ENCODE measurements at regions not wholly inside any gene's neighbourhood (a gene's known extent, or its start where the extent isn't known, plus 50 kb on each side); places are given as distances from the start of the nearest gene placed in this dataset.
"Not testable (repeated sequence)": the region's sequence is repeated elsewhere in the genome, so short reads cannot be mapped to it uniquely, and the experiment has no call there.

GRCh38 chr20:54950304-54950703, 474.9 kb downstream of the DOK5 start:
- no peak for DNase-seq (ENCODE audit: low spot score)
- intact Hi-C loops (cut with DNase I) = no loop called here

GRCh38 chr20:54941666-54942065, 466.3 kb downstream of the DOK5 start:
- ATAC-seq (no peak), DNase-seq (ENCODE audit: low spot score) (no peak)
- intact Hi-C loops (cut with DNase I) = no loop called here

More at GRCh38 chr20:54950304-54950703, 474.9 kb downstream of the DOK5 start:
- ATAC-seq = no peak

GRCh38 chr20:54940522-54940921, 465.1 kb downstream of the DOK5 start:
- ATAC-seq (no peak), DNase-seq (ENCODE audit: low spot score) (no peak)
- intact Hi-C loops (cut with DNase I) = no loop called here

GRCh38 chr20:54938707-54939106, 463.3 kb downstream of the DOK5 start:
- DNase-seq (ENCODE audit: low spot score) (no peak), ATAC-seq (no peak)
- intact Hi-C loops (cut with DNase I) = no loop called here

- ATAC-seq (no peak), DNase-seq (ENCODE audit: low spot score) (no peak)
- intact Hi-C loops (cut with DNase I) = no loop called here
Measured at GRCh38 chr20:54933212-54933904, 458.0 kb downstream of the DOK5 start.

GRCh38 chr20:54929191-54929590, 453.8 kb downstream of the DOK5 start:
- no peak for DNase-seq (ENCODE audit: low spot score)
- intact Hi-C loops (cut with DNase I) = no loop called here
- no peak for ATAC-seq

GRCh38 chr20:54928564-54928963, 453.2 kb downstream of the DOK5 start:
- ATAC-seq (no peak), DNase-seq (ENCODE audit: low spot score) (no peak)
- intact Hi-C loops (cut with DNase I) = no loop called here

DNA sequence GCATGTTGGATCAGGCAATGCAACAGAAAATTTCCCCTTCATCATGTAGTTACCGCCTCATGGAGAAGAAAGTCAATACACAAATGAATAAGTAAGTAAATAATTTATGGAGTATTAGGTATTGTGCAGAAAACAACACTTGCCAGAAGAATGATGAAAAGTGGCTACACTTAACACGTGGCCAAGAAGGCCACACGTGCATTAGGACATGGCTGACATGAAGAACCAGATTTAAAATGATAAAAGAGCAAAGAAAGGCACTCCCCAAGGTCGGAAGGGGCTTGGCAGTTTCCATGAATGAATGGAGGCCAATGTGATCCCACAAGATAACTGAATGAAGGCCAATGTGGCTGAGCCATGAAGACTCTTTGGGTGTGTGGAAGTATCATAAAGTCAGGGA, 447.2 kb downstream of the DOK5 start:
- ATAC-seq = no peak
- intact Hi-C loops (cut with DNase I) = no loop called here
- no peak for DNase-seq (ENCODE audit: low spot score)

GRCh38 chr20:54922096-54922495, 446.7 kb downstream of the DOK5 start:
- ATAC-seq (no peak), DNase-seq (ENCODE audit: low spot score) (no peak)
- intact Hi-C loops (cut with DNase I) = no loop called here

DNA sequence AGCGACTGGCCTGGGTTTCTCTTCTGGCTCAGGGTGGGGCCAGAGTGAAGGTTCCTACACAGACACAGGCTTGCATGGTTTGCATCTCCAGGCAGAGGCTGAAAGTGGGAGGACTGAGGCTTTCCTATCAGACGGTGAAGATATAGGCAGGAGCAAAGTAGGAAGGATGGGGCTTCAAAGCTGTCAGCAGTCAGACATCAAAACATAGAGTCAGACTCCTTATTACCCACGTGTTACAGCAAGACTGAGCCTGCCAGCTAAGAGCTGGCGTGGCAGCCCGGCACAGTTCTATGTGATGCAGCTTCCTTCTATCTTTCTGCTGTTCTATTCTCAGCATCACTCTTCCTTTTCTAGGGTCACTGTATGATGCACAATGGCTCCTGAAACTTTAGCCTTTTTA, 445.1 kb downstream of the DOK5 start:
- intact Hi-C loops (cut with DNase I) = no loop called here
- DNase-seq (ENCODE audit: low spot score) (no peak), ATAC-seq (no peak)

DNA sequence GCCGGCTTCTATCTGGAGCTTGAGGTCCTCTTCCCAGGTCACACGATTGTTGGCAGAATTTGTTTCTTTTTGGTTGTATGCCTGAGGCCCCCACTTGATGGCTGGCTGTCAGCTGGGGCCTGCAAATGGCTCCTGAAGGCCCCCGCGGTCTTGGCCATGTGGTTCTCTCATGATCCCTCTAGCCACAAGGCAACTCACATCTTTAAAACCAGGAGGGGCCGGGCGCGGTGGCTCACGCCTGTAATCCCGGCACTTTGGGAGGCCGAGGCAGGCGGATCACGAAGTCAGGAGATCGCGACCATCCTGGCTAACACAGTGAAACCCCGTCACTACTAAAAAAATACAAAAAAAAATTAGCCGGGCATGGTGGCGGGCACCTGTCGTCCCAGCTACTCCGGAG, 443.6 kb downstream of the DOK5 start:
- ATAC-seq; intact Hi-C loops (cut with DNase I); DNase-seq (ENCODE audit: low spot score): not testable (repeated sequence)

GRCh38 chr20:54914995-54915394, 439.6 kb downstream of the DOK5 start:
- intact Hi-C loops (cut with DNase I) = no loop called here
- ATAC-seq (no peak), DNase-seq (ENCODE audit: low spot score) (no peak)

DNA sequence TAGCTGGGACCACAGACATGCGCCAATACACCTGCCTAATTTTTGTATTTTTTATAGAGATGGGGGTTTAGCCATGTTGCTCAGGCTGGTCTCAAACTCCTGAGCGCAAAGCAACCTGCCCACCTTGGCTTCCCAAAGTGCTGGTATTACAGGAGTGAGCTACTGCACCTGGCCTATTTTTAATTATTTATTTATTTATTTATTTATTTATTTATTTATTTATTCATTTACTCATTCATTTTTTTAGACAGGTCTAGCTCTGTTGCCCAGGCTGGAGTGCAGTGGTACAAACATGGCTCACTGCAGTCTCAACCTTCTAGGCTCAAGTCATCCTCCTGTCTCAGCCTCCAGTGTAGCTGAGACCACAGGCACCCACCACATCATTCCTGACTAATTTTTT, 434.3 kb downstream of the DOK5 start:
- ATAC-seq (no peak), DNase-seq (ENCODE audit: low spot score) (no peak)
- intact Hi-C loops (cut with DNase I) = no loop called here

DNA sequence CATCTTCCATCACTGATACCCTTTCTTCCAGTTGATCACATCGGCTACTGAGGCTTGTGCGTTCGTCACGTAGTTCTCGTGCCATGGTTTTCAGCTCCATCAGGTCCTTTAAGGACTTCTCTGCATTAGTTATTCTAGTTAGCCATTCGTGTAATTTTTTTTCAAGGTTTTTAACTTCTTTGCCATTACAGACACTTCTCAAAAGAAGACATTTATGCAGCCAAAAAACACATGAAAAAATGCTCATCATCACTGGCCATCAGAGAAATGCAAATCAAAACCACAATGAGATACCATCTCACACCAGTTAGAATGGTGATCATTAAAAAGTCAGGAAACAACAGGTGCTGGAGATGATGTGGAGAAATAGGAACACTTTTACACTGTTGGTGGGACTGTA, 430.7 kb downstream of the DOK5 start:
- intact Hi-C loops (cut with DNase I); ATAC-seq; DNase-seq (ENCODE audit: low spot score): not testable (repeated sequence)

DNA sequence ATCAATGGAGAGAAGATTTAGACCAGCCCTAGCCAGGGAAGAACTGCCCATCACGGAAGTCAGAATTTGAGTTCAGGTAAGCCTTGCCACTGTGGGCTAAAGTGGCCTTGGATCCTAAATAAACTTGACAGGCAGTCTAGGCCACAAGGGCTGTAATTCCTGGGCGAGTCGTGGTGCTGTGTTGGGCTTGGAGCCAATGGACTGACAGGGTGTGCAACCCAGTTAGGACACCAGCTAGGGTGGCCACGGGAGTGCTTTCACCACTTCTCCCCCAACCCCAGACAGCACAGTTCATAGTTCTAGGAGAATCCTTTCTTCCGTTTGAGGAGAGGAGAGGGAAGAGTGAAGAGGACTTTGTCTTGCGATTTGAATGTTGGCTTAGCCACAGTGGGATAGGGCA, 422.4 kb downstream of the DOK5 start:
- intact Hi-C loops (cut with DNase I) = no loop called here
- ATAC-seq = no peak

DNA sequence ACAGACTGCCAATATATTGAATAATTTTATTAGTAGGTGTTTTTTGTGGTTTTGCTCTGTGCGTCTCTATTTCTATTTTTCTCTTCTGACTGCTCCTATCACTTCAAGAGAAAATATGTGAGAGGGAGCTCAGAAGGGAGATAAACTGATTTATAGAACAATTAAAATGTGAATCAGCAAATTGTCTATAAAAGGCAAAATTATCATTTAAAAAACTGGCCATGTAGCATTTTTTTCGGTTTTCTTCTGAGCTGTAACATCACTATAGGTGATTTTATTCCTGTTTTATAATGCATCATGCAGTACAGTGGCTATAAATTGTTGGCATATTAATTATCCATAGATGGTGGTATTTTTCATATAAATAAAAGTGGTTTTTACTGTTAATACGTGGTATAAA, 416.5 kb downstream of the DOK5 start:
- intact Hi-C loops (cut with DNase I) = no loop called here
- DNase-seq (ENCODE audit: low spot score) (no peak), ATAC-seq (no peak)

More for the DNA sequence above, 422.4 kb downstream of the DOK5 start:
- no peak for DNase-seq (ENCODE audit: low spot score)

GRCh38 chr20:54879393-54879792, 404.0 kb downstream of the DOK5 start:
- no peak for ATAC-seq
- intact Hi-C loops (cut with DNase I) = no loop called here
- no peak for DNase-seq (ENCODE audit: low spot score)

- no peak for ATAC-seq
- intact Hi-C loops (cut with DNase I) = no loop called here
- no peak for DNase-seq (ENCODE audit: low spot score)
Measured at GRCh38 chr20:54875307-54875706, 399.9 kb downstream of the DOK5 start.

DNA sequence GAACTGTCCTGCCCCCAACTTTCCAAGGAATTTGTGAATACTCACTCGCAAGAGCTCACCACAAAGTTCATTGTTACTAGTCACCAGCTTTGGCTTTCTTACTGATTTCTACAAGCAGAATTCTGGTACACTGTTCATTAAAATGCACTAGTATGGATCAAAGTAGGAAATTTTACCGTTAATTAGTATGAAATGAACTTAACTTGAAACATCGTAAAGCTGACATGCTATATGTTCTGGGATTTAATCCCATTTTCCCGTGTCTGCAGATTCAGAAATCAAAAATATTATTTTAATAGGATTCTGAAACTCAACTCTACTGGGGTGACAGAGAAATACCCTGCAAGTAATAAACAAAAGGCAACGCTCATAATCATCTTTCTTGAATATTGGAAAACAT, 399.3 kb downstream of the DOK5 start:
- intact Hi-C loops (cut with DNase I) = no loop called here
- ATAC-seq = no peak
- no peak for DNase-seq (ENCODE audit: low spot score)

DNA sequence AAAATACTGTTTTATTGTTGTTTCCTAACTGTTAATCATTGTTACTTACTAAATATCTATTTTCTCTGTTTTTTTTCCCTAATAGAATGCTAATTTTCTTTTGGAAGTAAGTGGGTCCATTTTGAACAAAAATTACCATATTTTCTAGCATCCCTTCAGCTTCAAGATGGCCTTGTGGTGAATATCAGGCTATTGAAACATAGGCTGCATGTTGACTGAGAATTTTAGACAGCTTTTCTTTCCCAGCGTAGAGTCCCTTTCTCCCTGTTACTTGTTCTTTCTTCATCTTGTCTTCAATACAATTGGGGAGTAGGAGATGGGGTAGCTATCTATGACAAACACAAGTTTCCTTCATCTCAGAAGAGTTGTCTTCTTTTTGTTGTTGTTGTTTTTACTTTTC, 397.0 kb downstream of the DOK5 start:
- DNase-seq (ENCODE audit: low spot score) (no peak), ATAC-seq (no peak)
- intact Hi-C loops (cut with DNase I) = no loop called here

- DNase-seq (ENCODE audit: low spot score) (no peak), ATAC-seq (no peak)
- intact Hi-C loops (cut with DNase I) = no loop called here
Measured at GRCh38 chr20:54869765-54870164, 394.4 kb downstream of the DOK5 start.
